Middle frontal gyrus (tissue), 1 donor: ENCODE measurements at regions not wholly inside any gene's neighbourhood (a gene's known extent, or its start where the extent isn't known, plus 50 kb on each side); places are given as distances from the start of the nearest gene placed in this dataset.

Experiments used
- DNase-seq: peaks from one replicate; pipeline ENCODE4 v3.0.0-alpha.2; 2015; ENCODE audit warnings: low spot score; ENCODE audit errors: extremely low spot score

DNA sequence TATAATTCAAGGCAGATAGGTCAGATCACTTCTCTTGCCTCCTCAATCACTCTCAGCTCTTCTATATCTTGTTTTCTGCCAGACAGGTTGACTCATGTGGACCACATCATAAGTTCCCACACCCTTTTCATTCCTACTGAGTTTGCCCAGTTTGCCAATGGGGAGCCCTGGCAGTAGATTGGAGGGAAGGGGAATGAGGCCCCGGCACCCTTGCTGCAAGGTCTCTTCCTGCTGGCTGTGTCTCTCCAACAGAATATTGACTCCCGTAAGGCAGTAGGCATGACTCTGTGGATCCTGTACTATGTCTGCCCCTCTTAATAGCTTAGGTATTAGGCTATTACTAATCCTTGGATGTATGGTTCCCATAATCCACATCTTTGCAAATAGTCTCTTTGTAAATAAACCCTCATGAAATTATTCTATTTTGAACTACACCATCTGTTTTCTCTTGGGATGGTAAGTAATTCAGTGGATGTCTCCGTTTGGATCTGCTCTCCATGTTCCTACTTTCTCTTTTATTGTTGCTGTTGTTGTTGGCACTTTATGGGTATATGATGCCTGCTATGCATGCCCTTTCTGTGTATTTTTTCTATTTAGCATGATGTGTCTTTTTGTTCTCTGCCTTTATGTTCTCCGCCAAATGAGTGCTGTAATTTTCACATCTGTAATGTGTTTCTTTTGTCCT, 65.5 kb upstream of the DCBLD2 start:
- DNase-seq, result no peak

- DNase-seq, result no peak
These were observed 64.9 kb upstream of the DCBLD2 start for GRCh38 chr3:98966434-98966833.

- DNase-seq, result no peak
These were observed 63.3 kb upstream of the DCBLD2 start for GRCh38 chr3:98964784-98965183.

- no peak for DNase-seq
These were observed 62.1 kb upstream of the DCBLD2 start for GRCh38 chr3:98963546-98963945.

- DNase-seq, result no peak
These were observed 61.5 kb upstream of the DCBLD2 start for GRCh38 chr3:98962951-98963350.

- DNase-seq, result no peak
These were observed 60.9 kb upstream of the DCBLD2 start for GRCh38 chr3:98962189-98962930.

GRCh38 chr3:98961161-98962155, 60.0 kb upstream of the DCBLD2 start:
- no peak for DNase-seq

DNA sequence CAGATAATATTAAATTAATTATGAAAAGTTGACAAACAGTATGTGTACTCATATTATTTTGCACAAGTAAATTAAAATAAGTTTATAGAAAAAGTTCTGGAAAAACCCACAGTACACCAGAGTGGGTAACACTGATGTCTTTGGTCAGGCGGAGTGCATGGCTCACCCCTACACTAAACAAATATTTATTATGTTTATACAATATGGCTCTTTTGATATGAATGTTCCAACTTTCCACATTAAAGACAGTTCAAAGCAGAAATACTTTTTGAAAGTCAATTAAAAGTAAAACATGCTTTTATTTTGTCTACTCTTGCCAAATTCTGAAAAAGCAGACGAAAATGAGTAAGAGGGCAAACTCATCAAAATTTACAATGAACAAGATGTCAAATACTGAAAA, 56.2 kb upstream of the DCBLD2 start:
- DNase-seq, result no peak

DNA sequence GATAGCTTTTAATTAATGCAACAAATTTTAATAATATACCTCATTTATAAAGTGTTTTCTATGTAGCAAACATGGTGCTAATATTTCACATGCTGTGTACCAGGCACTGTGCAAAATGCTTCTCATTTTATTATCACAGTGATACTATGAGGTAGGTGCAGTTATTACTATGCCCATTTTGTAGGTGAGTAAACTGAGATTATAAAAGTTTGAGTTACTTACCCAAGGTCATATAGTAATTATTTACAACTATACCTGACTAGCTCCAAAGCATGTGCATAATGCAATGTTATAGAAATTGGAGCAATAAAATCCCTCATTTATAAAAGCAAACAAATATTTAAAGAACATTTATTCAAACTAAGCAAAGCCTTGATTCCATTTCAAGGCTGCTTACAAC, 54.5 kb upstream of the DCBLD2 start:
- no peak for DNase-seq

GRCh38 chr3:98954791-98955604, 53.5 kb upstream of the DCBLD2 start:
- DNase-seq, result no peak

- DNase-seq, result no peak
These were observed 52.7 kb upstream of the DCBLD2 start for GRCh38 chr3:98954242-98954641.

GRCh38 chr3:98952404-98952803, 50.9 kb upstream of the DCBLD2 start:
- DNase-seq, result no peak
